Stimulated activated CD4-positive, alpha-beta T cell treated with anti-CD3 and anti-CD28 coated beads, Interleukin-2, amount 100 ng/mL, for 24 hours (primary cell): ENCODE measurements at regions not wholly inside any gene's neighbourhood (a gene's known extent, or its start where the extent isn't known, plus 50 kb on each side); places are given as distances from the start of the nearest gene placed in this dataset.
"Not testable (repeated sequence)": the region's sequence is repeated elsewhere in the genome, so short reads cannot be mapped to it uniquely, and the experiment has no call there.

Experiments used
- DNase-seq, 2 donors: peaks; one replicate each; pipeline ENCODE4 v3.0.0-alpha.2; 2020

- no peak for DNase-seq
These were observed 137.7 kb upstream of the SMYD2 start for GRCh38 chr1:214143006-214143992.

GRCh38 chr1:214144521-214144920 is 136.4 kb upstream of the SMYD2 start:
- DNase-seq = not testable (repeated sequence)

- no peak for DNase-seq
These were observed 134.4 kb upstream of the SMYD2 start for GRCh38 chr1:214146523-214146922.

DNA sequence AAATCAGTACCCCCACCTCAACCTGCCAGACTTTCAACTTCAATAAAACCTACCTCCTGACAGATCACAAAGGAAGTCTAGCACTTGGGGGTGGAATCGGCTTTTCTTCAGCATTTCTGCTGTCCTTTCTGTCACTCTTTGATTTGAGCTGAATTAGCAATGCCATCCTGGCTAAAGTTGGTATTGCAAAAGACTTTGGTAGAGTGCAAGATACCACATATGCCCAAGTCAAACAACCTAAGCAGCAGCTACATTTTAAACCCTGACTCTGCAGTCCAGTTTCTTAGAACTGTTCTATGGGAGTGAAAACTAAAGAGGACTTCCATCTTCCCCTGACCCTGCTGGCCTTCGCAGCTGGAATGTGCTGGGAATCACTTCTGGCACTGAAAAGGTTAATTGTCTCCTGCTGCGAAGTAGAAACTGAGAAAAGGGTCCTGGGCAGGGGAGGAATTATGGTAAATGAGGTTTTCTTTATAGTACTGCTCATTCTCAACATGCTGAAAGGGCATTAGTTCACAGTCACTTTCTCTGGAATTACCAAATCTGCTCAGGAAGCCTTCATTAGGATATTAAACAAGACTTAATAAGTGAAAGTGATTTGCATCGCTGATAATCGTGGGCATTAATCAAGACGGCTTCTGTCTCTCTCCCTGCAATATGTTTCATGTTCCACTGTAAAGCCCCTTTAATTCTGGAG is 126.2 kb upstream of the SMYD2 start:
- no peak for DNase-seq

DNA sequence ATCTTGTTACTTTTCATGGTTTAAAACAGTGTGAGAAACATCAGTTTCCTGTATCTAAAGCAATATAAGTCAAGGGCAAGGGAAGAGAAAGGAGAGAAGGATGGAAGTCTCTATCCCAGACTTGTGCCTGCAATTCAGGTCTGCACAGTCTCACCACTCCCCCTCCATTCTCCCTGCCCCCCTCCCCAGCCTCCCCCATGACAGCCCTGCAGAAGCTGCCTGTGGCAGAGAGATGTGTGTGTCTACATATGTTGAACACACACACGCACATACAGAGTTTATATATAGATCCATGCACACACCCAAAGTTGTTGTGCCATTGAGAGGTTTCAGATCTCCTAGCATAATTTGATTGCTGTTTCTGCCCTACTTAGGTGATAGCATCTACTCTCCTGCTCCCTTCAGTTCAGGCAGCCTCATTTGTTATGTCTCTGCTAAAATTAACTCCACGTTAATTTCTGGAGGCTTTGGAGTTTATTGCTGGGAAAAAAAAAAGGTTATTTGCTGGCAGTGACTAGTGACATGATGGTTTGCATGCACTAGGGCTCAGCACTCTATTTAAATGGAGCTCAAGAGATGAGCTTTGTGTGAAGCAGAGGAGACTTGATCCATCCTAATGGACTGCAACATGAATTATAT is 124.9 kb upstream of the SMYD2 start:
- no peak for DNase-seq

- DNase-seq = no peak
These were observed 116.8 kb upstream of the SMYD2 start for GRCh38 chr1:214164173-214164572.

DNA sequence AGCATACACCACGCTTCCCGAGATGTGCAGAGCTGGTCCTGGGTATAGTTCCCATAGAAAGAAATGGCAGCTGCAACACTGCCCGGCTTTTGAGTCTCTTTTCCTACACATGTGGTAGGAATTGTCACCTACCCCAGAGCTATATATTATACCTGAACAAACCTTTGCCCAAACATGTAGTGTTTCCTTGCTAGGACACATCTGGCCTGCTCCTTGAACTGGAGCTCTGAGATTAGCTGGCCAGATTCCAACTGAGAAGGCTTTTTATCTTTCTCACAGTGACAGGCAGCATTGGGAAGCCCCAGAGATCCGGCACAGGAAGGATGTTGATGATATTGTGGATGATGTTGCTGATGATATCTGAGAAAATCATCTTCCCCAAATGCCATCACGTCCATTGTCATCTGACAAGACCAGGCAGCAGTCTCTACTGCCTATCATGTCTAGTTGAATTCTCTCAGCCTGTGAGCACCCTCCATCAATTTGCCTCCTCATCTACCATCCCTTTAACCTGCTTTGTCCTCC is 115.0 kb upstream of the SMYD2 start:
- no peak for DNase-seq

GRCh38 chr1:214174508-214175199 is 106.3 kb upstream of the SMYD2 start:
- no peak for DNase-seq

- DNase-seq = no peak
These were observed 102.9 kb upstream of the SMYD2 start for GRCh38 chr1:214178102-214178501.

GRCh38 chr1:214184992-214185391 is 96.0 kb upstream of the SMYD2 start:
- DNase-seq = no peak

GRCh38 chr1:214186103-214186824 is 94.7 kb upstream of the SMYD2 start:
- no peak for DNase-seq

DNA sequence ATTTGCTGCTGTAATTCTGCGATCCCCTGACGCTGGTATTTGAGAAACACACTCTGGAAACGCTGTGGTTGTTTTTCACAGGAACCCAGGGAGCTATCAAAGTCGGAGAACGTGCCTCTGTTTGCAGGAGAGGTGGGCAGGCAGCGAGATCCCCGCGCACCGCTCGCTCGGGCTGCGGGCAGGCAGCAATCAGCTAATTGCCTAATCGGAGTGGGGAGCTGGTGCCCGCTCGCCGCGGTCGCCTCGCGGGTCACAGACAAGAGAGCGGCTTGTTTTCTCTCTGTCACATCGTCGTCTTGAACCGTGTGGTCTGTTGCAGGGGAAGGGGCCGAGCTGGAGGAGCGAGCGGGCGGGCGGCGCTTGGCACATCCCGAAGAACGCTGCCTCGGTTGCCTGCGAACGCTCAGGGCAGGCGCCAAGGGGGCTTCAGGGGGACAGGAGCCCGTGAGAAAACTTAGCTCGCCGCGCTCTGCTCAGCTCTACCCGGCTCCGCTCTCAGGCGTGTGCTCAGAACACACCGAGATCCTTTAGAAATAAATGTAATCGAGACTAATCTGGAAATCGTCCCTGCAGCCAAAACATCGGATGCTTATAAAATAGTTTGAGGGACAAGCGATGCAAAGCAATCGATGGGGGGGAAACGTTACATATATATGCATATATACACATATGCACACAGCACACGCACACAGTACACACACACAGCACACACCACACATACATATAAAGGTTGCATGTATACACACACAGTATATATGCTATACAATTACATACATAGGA is 93.6 kb upstream of the SMYD2 start:
- DNase-seq = no peak

- no peak for DNase-seq
These were observed 93.0 kb upstream of the SMYD2 start for GRCh38 chr1:214187933-214188332.

- DNase-seq = no peak
These were observed 92.1 kb upstream of the SMYD2 start for GRCh38 chr1:214188835-214189234.

- no peak for DNase-seq
These were observed 87.9 kb upstream of the SMYD2 start for GRCh38 chr1:214192825-214193643.

GRCh38 chr1:214193691-214194090 is 87.3 kb upstream of the SMYD2 start:
- no peak for DNase-seq

DNA sequence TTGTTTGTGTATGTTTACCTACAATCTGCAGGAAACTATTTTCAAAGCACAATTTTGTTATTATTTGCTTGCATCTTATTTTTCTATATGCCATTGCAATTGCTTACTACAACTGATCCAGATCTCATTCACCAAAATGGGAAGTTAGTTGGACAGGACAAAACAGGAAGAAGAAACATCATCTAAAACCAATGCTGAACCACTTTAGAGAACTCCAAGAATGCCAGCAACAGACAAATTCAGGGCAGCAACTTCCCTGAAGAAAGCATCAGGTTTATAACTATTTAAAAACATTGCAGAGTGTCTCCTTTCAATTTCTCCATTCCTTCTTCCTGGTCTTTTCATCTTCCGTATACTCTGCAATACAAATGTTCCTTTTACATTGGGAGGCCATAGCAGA is 82.4 kb upstream of the SMYD2 start:
- no peak for DNase-seq

GRCh38 chr1:214199585-214199984 is 81.4 kb upstream of the SMYD2 start:
- DNase-seq = no peak

- no peak for DNase-seq
These were observed 78.0 kb upstream of the SMYD2 start for GRCh38 chr1:214202992-214203391.

DNA sequence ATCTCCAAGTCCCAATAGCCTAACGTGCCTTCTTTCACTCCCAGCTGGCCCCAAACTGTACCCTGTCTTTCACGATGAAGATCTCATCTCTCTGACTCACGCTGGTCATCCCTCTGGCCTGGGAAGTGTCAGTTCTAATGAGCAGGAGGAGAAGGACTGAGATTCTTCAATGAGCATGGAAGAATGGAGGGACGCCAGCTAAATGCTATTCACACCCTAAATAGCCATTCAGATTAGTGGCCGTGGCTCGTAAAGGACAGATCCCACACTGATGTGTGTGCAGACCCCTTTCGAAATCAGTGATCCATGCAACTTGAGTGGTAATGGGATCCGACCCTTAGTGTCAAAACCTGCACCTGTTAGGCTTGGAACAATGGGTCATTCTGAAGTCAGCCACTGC is 75.9 kb upstream of the SMYD2 start:
- no peak for DNase-seq
